ENCODE measurements at regions not wholly inside any gene's neighbourhood (a gene's known extent, or its start where the extent isn't known, plus 50 kb on each side); places are given as distances from the start of the nearest gene placed in this dataset.

DNA sequence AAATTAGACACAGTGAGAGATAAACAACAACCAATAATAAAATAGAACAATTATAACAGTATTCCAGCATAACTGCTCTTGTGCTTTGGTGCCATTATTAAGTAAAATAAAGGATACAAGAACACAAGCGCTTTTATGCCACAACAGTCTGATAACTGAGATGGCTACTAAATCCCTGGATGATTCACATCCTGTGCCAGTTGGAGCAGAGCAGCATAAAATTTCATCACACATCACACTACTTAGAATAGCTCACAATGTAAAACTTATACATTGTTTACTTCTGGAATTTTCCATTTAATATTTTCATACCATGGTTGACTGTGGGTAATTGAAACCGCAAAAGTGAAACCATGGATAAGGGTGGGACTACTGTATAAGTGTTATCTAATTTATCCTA lies 399.9 kb upstream of the CNKSR2 start:
- Mint-ChIP-seq H3K27me3 (ENCODE audit: low read depth, unreplicated experiment) (no peaks in the 10 kb centered on the region), H3K4me1 (ENCODE audit: low read depth, unreplicated experiment) (peaks cover 9% of the 10 kb centered on the region), H3K27ac (ENCODE audit: unreplicated experiment) (no peak overlapping the region), H3K36me3 (ENCODE audit: low read depth, unreplicated experiment) (no peaks in the 10 kb centered on the region), H3K9me3 (ENCODE audit: unreplicated experiment) (peaks cover 2% of the 10 kb centered on the region), H3K4me3 (ENCODE audit: unreplicated experiment) (no peak overlapping the region)
- no peak for TF ChIP-seq EZH2 (IDR thresholded peaks at IDR 0.05; ENCODE audit: insufficient read depth, low read length)
- TF ChIP-seq, protein P1, sequence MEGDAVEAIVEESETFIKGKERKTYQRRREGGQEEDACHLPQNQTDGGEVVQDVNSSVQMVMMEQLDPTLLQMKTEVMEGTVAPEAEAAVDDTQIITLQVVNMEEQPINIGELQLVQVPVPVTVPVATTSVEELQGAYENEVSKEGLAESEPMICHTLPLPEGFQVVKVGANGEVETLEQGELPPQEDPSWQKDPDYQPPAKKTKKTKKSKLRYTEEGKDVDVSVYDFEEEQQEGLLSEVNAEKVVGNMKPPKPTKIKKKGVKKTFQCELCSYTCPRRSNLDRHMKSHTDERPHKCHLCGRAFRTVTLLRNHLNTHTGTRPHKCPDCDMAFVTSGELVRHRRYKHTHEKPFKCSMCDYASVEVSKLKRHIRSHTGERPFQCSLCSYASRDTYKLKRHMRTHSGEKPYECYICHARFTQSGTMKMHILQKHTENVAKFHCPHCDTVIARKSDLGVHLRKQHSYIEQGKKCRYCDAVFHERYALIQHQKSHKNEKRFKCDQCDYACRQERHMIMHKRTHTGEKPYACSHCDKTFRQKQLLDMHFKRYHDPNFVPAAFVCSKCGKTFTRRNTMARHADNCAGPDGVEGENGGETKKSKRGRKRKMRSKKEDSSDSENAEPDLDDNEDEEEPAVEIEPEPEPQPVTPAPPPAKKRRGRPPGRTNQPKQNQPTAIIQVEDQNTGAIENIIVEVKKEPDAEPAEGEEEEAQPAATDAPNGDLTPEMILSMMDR (IDR thresholded peaks at IDR 0.05; ENCODE audit: insufficient read depth, low read depth, low read length): no peak
- Histone ChIP-seq H3K79me2 (ENCODE audit: insufficient read depth, low read length) (no peaks in the 10 kb centered on the region), H3K27me3 (ENCODE audit: insufficient read depth, low read length) (no peaks in the 10 kb centered on the region), H3K4me1 (ENCODE audit: insufficient read depth, low read length) (no peaks in the 10 kb centered on the region), H4K20me1 (ENCODE audit: insufficient read depth, low read length) (no peaks in the 10 kb centered on the region), H3K9ac (ENCODE audit: low read length) (no peak overlapping the region), H3K4me2 (ENCODE audit: low read length) (no peak overlapping the region), H3K9me3 (ENCODE audit: insufficient read depth, low read depth, low read length) (no peaks in the 10 kb centered on the region), H3K36me3 (ENCODE audit: insufficient read depth, low read length) (no peaks in the 10 kb centered on the region), H3K27ac (ENCODE audit: low read depth, low read length) (no peak overlapping the region), H3K4me3 (ENCODE audit: insufficient read depth, low read depth, low read length) (no peak overlapping the region), H2AFZ (ENCODE audit: low read depth, low read length) (no peak overlapping the region)
- FAIRE-seq: no peak
- no peak for DNase-seq (ENCODE audit: low read depth)

DNA sequence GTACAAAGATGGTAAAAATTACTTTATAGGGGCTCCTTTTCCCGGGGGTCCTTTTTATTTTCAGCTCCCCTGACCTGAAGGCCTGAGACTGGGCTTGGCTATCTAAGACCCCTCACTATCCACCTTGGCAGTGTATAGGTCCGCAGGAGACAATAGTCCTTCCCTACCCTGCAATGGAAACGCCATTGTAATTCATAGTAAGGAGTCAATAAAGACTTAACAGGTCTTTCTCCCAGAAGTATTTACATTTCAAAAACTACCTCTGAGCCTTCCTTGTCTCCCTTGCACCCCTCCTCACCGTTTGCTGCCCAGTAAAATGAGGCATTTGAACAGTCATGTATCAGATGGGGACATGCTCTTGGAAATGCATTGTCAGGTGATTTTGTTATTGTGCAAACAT lies 401.2 kb upstream of the CNKSR2 start:
- TF ChIP-seq, protein P1 (IDR thresholded peaks at IDR 0.05; ENCODE audit: insufficient read depth, low read depth, low read length): no peak
- no peak for TF ChIP-seq EZH2 (IDR thresholded peaks at IDR 0.05; ENCODE audit: insufficient read depth, low read length)
- H3K9me3 Mint-ChIP-seq (ENCODE audit: unreplicated experiment): peaks cover 2% of the 10 kb centered on the region
- H3K9ac ChIP-seq (ENCODE audit: low read length): no peak overlapping the region
- no peak overlapping the region for H3K4me3 ChIP-seq (ENCODE audit: insufficient read depth, low read depth, low read length)
- no peaks in the 10 kb centered on the region for H3K27me3 Mint-ChIP-seq (ENCODE audit: low read depth, unreplicated experiment)
- no peaks in the 10 kb centered on the region for H3K9me3 ChIP-seq (ENCODE audit: insufficient read depth, low read depth, low read length)
- FAIRE-seq (peak; percentile 17), DNase-seq (ENCODE audit: low read depth) (no peak)
- H3K4me1 ChIP-seq (ENCODE audit: insufficient read depth, low read length): no peaks in the 10 kb centered on the region
- no peaks in the 10 kb centered on the region for H3K36me3 ChIP-seq (ENCODE audit: insufficient read depth, low read length)
- H3K27me3 ChIP-seq (ENCODE audit: insufficient read depth, low read length): no peaks in the 10 kb centered on the region
- no peaks in the 10 kb centered on the region for H3K36me3 Mint-ChIP-seq (ENCODE audit: low read depth, unreplicated experiment)
- no peak overlapping the region for H3K27ac Mint-ChIP-seq (ENCODE audit: unreplicated experiment)
- no peaks in the 10 kb centered on the region for H4K20me1 ChIP-seq (ENCODE audit: insufficient read depth, low read length)
- no peak overlapping the region for H3K4me2 ChIP-seq (ENCODE audit: low read length)
- H2AFZ ChIP-seq (ENCODE audit: low read depth, low read length): no peak overlapping the region
- no peaks in the 10 kb centered on the region for H3K79me2 ChIP-seq (ENCODE audit: insufficient read depth, low read length)
- no peak overlapping the region for H3K27ac ChIP-seq (ENCODE audit: low read depth, low read length)
- no peak overlapping the region for H3K4me3 Mint-ChIP-seq (ENCODE audit: unreplicated experiment)
- H3K4me1 Mint-ChIP-seq (ENCODE audit: low read depth, unreplicated experiment): peaks cover 14% of the 10 kb centered on the region

DNA sequence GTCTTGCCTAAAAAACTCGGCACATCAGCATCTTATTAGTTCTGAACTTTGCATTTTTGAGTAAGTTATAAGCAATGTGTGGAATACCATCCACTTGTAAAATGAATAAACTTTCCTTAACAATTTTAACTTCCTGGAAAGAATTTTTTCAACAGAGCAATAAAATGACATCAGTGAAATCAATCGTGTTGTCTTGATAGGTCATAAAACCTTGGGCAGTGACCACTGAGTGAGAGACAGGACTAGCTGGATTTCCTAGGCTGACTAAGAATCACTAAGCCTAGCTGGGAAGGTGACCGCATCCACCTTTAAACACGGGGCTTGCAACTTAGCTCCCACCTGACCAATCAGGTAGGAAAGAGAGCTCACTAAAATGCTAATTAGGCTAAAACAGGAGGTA lies 403.0 kb upstream of the CNKSR2 start:
- H3K4me1 Mint-ChIP-seq (ENCODE audit: low read depth, unreplicated experiment): peaks cover 14% of the 10 kb centered on the region
- TF ChIP-seq, protein P1 (IDR thresholded peaks at IDR 0.05; ENCODE audit: insufficient read depth, low read depth, low read length): no peak
- TF ChIP-seq EZH2 (IDR thresholded peaks at IDR 0.05; ENCODE audit: insufficient read depth, low read length): no peak
- Histone ChIP-seq H3K4me1 (ENCODE audit: insufficient read depth, low read length) (no peaks in the 10 kb centered on the region), H3K36me3 (ENCODE audit: insufficient read depth, low read length) (no peaks in the 10 kb centered on the region), H2AFZ (ENCODE audit: low read depth, low read length) (no peak overlapping the region), H3K9me3 (ENCODE audit: insufficient read depth, low read depth, low read length) (no peaks in the 10 kb centered on the region), H3K27ac (ENCODE audit: low read depth, low read length) (no peak overlapping the region), H3K27me3 (ENCODE audit: insufficient read depth, low read length) (no peaks in the 10 kb centered on the region), H3K9ac (ENCODE audit: low read length) (no peak overlapping the region), H3K4me3 (ENCODE audit: insufficient read depth, low read depth, low read length) (no peak overlapping the region), H4K20me1 (ENCODE audit: insufficient read depth, low read length) (no peaks in the 10 kb centered on the region), H3K79me2 (ENCODE audit: insufficient read depth, low read length) (no peaks in the 10 kb centered on the region), H3K4me2 (ENCODE audit: low read length) (no peak overlapping the region)
- no peak overlapping the region for H3K4me3 Mint-ChIP-seq (ENCODE audit: unreplicated experiment)
- H3K9me3 Mint-ChIP-seq (ENCODE audit: unreplicated experiment): no peaks in the 10 kb centered on the region
- no peak for FAIRE-seq
- H3K27ac Mint-ChIP-seq (ENCODE audit: unreplicated experiment): no peak overlapping the region
- H3K36me3 Mint-ChIP-seq (ENCODE audit: low read depth, unreplicated experiment): no peaks in the 10 kb centered on the region
- DNase-seq (ENCODE audit: low read depth): no peak
- no peaks in the 10 kb centered on the region for H3K27me3 Mint-ChIP-seq (ENCODE audit: low read depth, unreplicated experiment)

Measured in astrocyte (in vitro differentiated cells and primary cell).